ENCODE measurements at regions not wholly inside any gene's neighbourhood (a gene's known extent, or its start where the extent isn't known, plus 50 kb on each side); places are given as distances from the start of the nearest gene placed in this dataset.

- in situ Hi-C loops (cut with HindIII; ENCODE audit: low sequenced_read_pairs), result loop anchor here (5.0 to 25.0 kb wide), 2 partner anchors 38 to 238 kb away; partner anchors contain the start of gene NFATC1
Measured at GRCh38 chr18:79625195-79625923, 54.2 kb upstream of the CTDP1 start.

GRCh38 chr18:79625924-79626561, 53.6 kb upstream of the CTDP1 start:
- in situ Hi-C loops (cut with HindIII; ENCODE audit: low sequenced_read_pairs), result loop anchor here (5.0 to 25.0 kb wide), 2 partner anchors 39 to 239 kb away; partner anchors contain the start of gene NFATC1

- in situ Hi-C loops (cut with HindIII; ENCODE audit: low sequenced_read_pairs), result loop anchor here (5.0 to 25.0 kb wide), 2 partner anchors 40 to 240 kb away; partner anchors contain the start of gene NFATC1
Measured at GRCh38 chr18:79626905-79627749, 52.5 kb upstream of the CTDP1 start.

GRCh38 chr18:79627750-79628294, 51.8 kb upstream of the CTDP1 start:
- in situ Hi-C loops (cut with HindIII; ENCODE audit: low sequenced_read_pairs), result loop anchor here (5.0 to 25.0 kb wide), 2 partner anchors 41 to 241 kb away; partner anchors contain the start of gene NFATC1

GRCh38 chr18:79628416-79629248, 51.0 kb upstream of the CTDP1 start:
- in situ Hi-C loops (cut with HindIII; ENCODE audit: low sequenced_read_pairs), result loop anchor here (5.0 to 25.0 kb wide), 2 partner anchors 41 to 241 kb away; partner anchors contain the start of gene NFATC1

- in situ Hi-C loops (cut with HindIII; ENCODE audit: low sequenced_read_pairs), result loop anchor here (5.0 to 25.0 kb wide), 2 partner anchors 42 to 242 kb away; partner anchors contain the start of gene NFATC1
Measured at GRCh38 chr18:79629249-79629558, 50.4 kb upstream of the CTDP1 start.

GRCh38 chr18:79629606-79630005, 50.0 kb upstream of the CTDP1 start:
- in situ Hi-C loops (cut with HindIII; ENCODE audit: low sequenced_read_pairs), result loop anchor here (5.0 to 25.0 kb wide), 2 partner anchors 42 to 242 kb away; partner anchors contain the start of gene NFATC1

Measured in endothelial cell of hepatic sinusoid (primary cell).